Fibroblast of villous mesenchyme (primary cell): ENCODE measurements at regions not wholly inside any gene's neighbourhood (a gene's known extent, or its start where the extent isn't known, plus 50 kb on each side); places are given as distances from the start of the nearest gene placed in this dataset.

Experiments used
- DNase-seq: peaks from one replicate; pipeline ENCODE4 v3.0.0-alpha.2; 2010; ENCODE audit warnings: low read depth
- H3K4me3 ChIP-seq: 2 replicates; pipeline ENCODE4 v1.5.1; 2011; ENCODE audit warnings: low read depth, mild to moderate bottlenecking, low read length
- TF ChIP-seq, protein P1 (sequence below): IDR thresholded peaks from 2 replicates; pipeline ENCODE4 v1.5.1; 2012; ENCODE audit warnings: low read depth, mild to moderate bottlenecking, low read length; ENCODE audit not compliant: insufficient read depth

- H3K4me3 ChIP-seq = no peak overlapping the region
- TF ChIP-seq, protein P1, sequence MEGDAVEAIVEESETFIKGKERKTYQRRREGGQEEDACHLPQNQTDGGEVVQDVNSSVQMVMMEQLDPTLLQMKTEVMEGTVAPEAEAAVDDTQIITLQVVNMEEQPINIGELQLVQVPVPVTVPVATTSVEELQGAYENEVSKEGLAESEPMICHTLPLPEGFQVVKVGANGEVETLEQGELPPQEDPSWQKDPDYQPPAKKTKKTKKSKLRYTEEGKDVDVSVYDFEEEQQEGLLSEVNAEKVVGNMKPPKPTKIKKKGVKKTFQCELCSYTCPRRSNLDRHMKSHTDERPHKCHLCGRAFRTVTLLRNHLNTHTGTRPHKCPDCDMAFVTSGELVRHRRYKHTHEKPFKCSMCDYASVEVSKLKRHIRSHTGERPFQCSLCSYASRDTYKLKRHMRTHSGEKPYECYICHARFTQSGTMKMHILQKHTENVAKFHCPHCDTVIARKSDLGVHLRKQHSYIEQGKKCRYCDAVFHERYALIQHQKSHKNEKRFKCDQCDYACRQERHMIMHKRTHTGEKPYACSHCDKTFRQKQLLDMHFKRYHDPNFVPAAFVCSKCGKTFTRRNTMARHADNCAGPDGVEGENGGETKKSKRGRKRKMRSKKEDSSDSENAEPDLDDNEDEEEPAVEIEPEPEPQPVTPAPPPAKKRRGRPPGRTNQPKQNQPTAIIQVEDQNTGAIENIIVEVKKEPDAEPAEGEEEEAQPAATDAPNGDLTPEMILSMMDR = no peak
- DNase-seq = no peak
These were observed 433.7 kb upstream of the MGMT start for GRCh38 chr10:129033340-129033739.

DNA sequence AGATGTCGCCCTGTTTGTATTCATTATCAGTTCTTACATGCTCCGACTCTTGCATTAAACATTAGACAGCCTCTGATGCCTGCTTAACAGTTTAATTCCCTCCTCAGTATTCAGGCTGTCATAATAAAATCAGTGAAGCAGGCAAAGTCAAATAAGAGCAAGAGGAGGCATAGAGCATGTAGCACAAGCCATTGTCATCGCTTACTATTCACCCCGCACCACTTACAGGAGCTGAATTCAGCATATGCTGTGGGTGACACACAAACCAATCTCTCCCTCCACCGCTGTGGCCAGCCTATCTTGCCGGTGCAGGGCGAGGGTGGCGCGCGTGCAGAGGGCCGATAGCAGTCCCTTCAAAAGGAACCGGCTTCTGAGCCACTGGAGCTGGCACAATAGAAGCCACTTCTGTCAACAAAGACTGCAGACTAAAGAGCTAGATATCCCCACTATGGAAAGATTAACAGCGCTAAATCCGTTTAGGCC, 433.2 kb upstream of the MGMT start:
- no peak overlapping the region for H3K4me3 ChIP-seq
- DNase-seq = no peak
- TF ChIP-seq, protein P1 = no peak

DNA sequence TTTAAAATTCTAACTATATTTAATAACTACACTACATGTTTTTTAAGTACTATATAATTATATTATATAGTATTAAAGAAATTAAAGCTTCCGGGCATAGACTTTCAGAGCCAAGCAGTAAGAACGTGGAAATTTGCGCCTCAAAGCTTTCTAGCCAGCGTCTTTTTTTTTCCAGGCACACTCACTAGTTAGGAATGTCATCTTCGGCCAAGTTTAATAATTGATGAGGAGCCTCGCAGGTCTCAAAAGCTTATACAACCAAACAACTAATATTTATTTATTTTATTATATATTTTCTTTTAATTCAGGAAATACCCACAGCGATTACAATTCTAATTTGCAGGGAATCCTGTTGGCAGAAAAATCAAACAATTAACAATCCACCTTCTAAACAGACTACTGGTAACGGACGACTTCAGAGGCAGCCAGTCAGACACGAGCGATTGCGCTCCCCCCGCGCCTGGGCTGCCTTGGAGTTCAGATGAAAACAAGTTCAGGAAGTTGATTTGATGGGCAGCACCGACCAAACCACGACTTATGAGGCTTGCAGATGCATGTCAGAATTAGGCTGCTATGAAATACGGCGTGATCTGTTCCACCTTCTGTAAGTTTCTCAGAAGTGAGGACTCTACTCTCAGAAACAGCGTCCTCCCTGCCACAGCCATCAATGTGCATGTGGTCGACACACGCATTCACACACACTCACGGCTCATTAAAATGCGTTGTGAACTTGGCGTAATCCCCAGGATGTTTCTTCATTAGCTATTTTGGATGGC, 431.8 kb upstream of the MGMT start:
- DNase-seq = no peak
- H3K4me3 ChIP-seq = no peak overlapping the region
- TF ChIP-seq, protein P1 = no peak

- DNase-seq = no peak
- TF ChIP-seq, protein P1 = no peak
- no peak overlapping the region for H3K4me3 ChIP-seq
These were observed 428.5 kb upstream of the MGMT start for GRCh38 chr10:129038522-129038921.

- TF ChIP-seq, protein P1 = no peak
- H3K4me3 ChIP-seq = no peak overlapping the region
- no peak for DNase-seq
These were observed 427.4 kb upstream of the MGMT start for GRCh38 chr10:129039406-129040370.

- TF ChIP-seq, protein P1 = no peak
- no peak for DNase-seq
- no peak overlapping the region for H3K4me3 ChIP-seq
These were observed 426.7 kb upstream of the MGMT start for GRCh38 chr10:129040377-129040776.
